Activated effector memory CD4-positive, alpha-beta T cell treated with anti-CD3 and anti-CD28 coated beads, Interleukin-2, amount 50 U/mL, for 16 hours (primary cell): ENCODE measurements at regions not wholly inside any gene's neighbourhood (a gene's known extent, or its start where the extent isn't known, plus 50 kb on each side); places are given as distances from the start of the nearest gene placed in this dataset.
"Not testable (repeated sequence)": the region's sequence is repeated elsewhere in the genome, so short reads cannot be mapped to it uniquely, and the experiment has no call there.

ENCODE experiments used
- DNase-seq: peaks from one replicate; pipeline ENCODE4 v3.0.0-alpha.2; 2020

GRCh38 chr1:90864681-90865080 is 147.6 kb upstream of the BARHL2 start:
- no peak for DNase-seq

GRCh38 chr1:90862782-90863181 is 145.7 kb upstream of the BARHL2 start:
- DNase-seq, result no peak

GRCh38 chr1:90861421-90861820 is 144.3 kb upstream of the BARHL2 start:
- DNase-seq, result not testable (repeated sequence)

- no peak for DNase-seq
Observed at GRCh38 chr1:90856463-90857007, 139.4 kb upstream of the BARHL2 start.

GRCh38 chr1:90854397-90854924 is 137.4 kb upstream of the BARHL2 start:
- no peak for DNase-seq

GRCh38 chr1:90851711-90852050 is 134.6 kb upstream of the BARHL2 start:
- no peak for DNase-seq

- peak; percentile 90 for DNase-seq
Observed at GRCh38 chr1:90850898-90851710, 134.0 kb upstream of the BARHL2 start.

- no peak for DNase-seq
Observed at GRCh38 chr1:90850181-90850897, 133.2 kb upstream of the BARHL2 start.

- no peak for DNase-seq
Observed at GRCh38 chr1:90841473-90841872, 124.4 kb upstream of the BARHL2 start.

- no peak for DNase-seq
Observed at GRCh38 chr1:90840352-90840751, 123.2 kb upstream of the BARHL2 start.

GRCh38 chr1:90839323-90839722 is 122.2 kb upstream of the BARHL2 start:
- no peak for DNase-seq

GRCh38 chr1:90838720-90839119 is 121.6 kb upstream of the BARHL2 start:
- DNase-seq, result no peak

- DNase-seq, result no peak
Observed at GRCh38 chr1:90837420-90837819, 120.3 kb upstream of the BARHL2 start.

GRCh38 chr1:90836345-90836679 is 119.2 kb upstream of the BARHL2 start:
- DNase-seq, result no peak

GRCh38 chr1:90835661-90836344 is 118.7 kb upstream of the BARHL2 start:
- no peak for DNase-seq

- no peak for DNase-seq
Observed at GRCh38 chr1:90834886-90835660, 118.0 kb upstream of the BARHL2 start.

GRCh38 chr1:90834354-90834885 is 117.3 kb upstream of the BARHL2 start:
- DNase-seq, result no peak

GRCh38 chr1:90833466-90834110 is 116.5 kb upstream of the BARHL2 start:
- DNase-seq, result no peak

- DNase-seq, result no peak
Observed at GRCh38 chr1:90831910-90832309, 114.8 kb upstream of the BARHL2 start.

- DNase-seq, result no peak
Observed at GRCh38 chr1:90826834-90827233, 109.7 kb upstream of the BARHL2 start.

- DNase-seq, result no peak
Observed at GRCh38 chr1:90826024-90826423, 108.9 kb upstream of the BARHL2 start.

GRCh38 chr1:90824551-90824950 is 107.4 kb upstream of the BARHL2 start:
- DNase-seq, result no peak
